H1 (cell line): ENCODE measurements at regions not wholly inside any gene's neighbourhood (a gene's known extent, or its start where the extent isn't known, plus 50 kb on each side); places are given as distances from the start of the nearest gene placed in this dataset.

Experiments
- CTCF ChIA-PET: fragments of 300-600 bp; sonication (Branson Sonifier 250); formaldehyde crosslinking; loops from one replicate; lab custom pipeline; 2021; ENCODE audit not compliant: partially characterized antibody; lab: Charles Lee
- POLR2A ChIA-PET: fragments of 300-600 bp; sonication (Branson Sonifier 250); formaldehyde crosslinking; loops from one replicate; lab custom pipeline; 2021; ENCODE audit warnings: inconsistent platforms; ENCODE audit not compliant: partially characterized antibody; lab: Charles Lee
- DNase-seq, 2 experiments: peaks; one replicate each; pipeline versions ENCODE4 v3.0.0 to v3.0.0-alpha.2; 2010 to 2022; ENCODE audit warnings: low spot score in 2 of 2, low read depth in 1 of 2, mixed read lengths in 1 of 2
- FAIRE-seq: peaks from 2 replicates; lab custom pipeline; 2011; peaks lifted over from hg19 to GRCh38; lab: Jason Lieb, UNC
- H2AFZ ChIP-seq: 2 replicates; pipeline ENCODE4 v1.8.1; 2012; ENCODE audit warnings: low read length, inconsistent platforms
- H2AK5ac ChIP-seq: 2 replicates; pipeline ENCODE4 v1.6.1; 2013; ENCODE audit warnings: low read depth, low read length
- H2BK120ac ChIP-seq: replicated peaks from 2 replicates; pipeline ENCODE3; 2013; ENCODE audit warnings: low read depth, low read length, inconsistent platforms
- H2BK12ac ChIP-seq: 2 replicates; pipeline ENCODE4 v1.6.1; 2013; ENCODE audit warnings: low read depth, low read length
- H2BK15ac ChIP-seq: 2 replicates; pipeline ENCODE4 v1.6.1; 2013; ENCODE audit warnings: low read length
- H2BK20ac ChIP-seq: 2 replicates; pipeline ENCODE4 v1.6.1; 2013; ENCODE audit warnings: low read length
- H2BK5ac ChIP-seq: 2 replicates; pipeline ENCODE4 v1.6.1; 2013; ENCODE audit warnings: low read depth, low read length
- H3K14ac ChIP-seq: 2 replicates; pipeline ENCODE4 v1.6.1; 2013; ENCODE audit warnings: inconsistent platforms; ENCODE audit not compliant: insufficient read length
- H3K18ac ChIP-seq: 2 replicates; pipeline ENCODE4 v1.6.1; 2013; ENCODE audit warnings: low read length; ENCODE audit errors: extremely low read depth
- H3K23ac ChIP-seq: 2 replicates; pipeline ENCODE4 v1.6.1; 2013; ENCODE audit warnings: inconsistent platforms; ENCODE audit not compliant: insufficient read length
- H3K23me2 ChIP-seq: 2 replicates; pipeline ENCODE4 v1.6.1; 2013; ENCODE audit warnings: low read depth, low read length
- H3K27ac ChIP-seq: 2 replicates; pipeline ENCODE4 v1.6.1; 2011; ENCODE audit warnings: low read depth, low read length, inconsistent platforms
- H3K27me3 ChIP-seq, 4 experiments: replicated peaks in 1 of 4; 1 replicate in 1 of 4; 2 replicates in 3 of 4; pipeline versions ENCODE4 v1.6.1 to v1.8.1; 2011 to 2013; ENCODE audit warnings: low read length in 3 of 4, mild to moderate bottlenecking in 3 of 4, inconsistent platforms in 2 of 4, mixed read lengths in 2 of 4, moderate library complexity in 1 of 4; ENCODE audit not compliant: control insufficient read depth in 3 of 4, insufficient read depth in 3 of 4; ENCODE audit errors: extremely low read depth in 1 of 4
- H3K36me3 ChIP-seq, 4 experiments: 2 replicates each; pipeline versions ENCODE4 v1.6.1 to v1.8.1; 2011 to 2013; ENCODE audit warnings: mild to moderate bottlenecking in 4 of 4, low read length in 3 of 4, moderate library complexity in 2 of 4, control low read depth in 1 of 4, inconsistent platforms in 1 of 4; ENCODE audit not compliant: insufficient read depth in 4 of 4, control insufficient read depth in 2 of 4
- H3K4ac ChIP-seq: replicated peaks from 2 replicates; pipeline ENCODE3; 2013; ENCODE audit warnings: low read length, low read depth, mixed read lengths, inconsistent platforms; ENCODE audit not compliant: insufficient read length
- H3K4me1 ChIP-seq, 4 experiments: replicated peaks in 1 of 4; 1 replicate in 1 of 4; 2 replicates in 3 of 4; pipeline versions ENCODE4 v1.6.1 to v1.8.1; 2011 to 2013; ENCODE audit warnings: low read length in 3 of 4, inconsistent platforms in 2 of 4, mixed read lengths in 1 of 4; ENCODE audit not compliant: insufficient read depth in 4 of 4, control insufficient read depth in 3 of 4
- H3K4me2 ChIP-seq, 2 experiments: 2 replicates each; pipeline versions ENCODE4 v1.6.1 to v1.8.1; 2011 to 2013; ENCODE audit warnings: low read depth in 2 of 2, low read length in 2 of 2, control low read depth in 1 of 2, inconsistent platforms in 1 of 2, mild to moderate bottlenecking in 1 of 2; ENCODE audit not compliant: insufficient read depth in 1 of 2
- H3K4me3 ChIP-seq, 4 experiments: fragments of 200-600, 300-600 bp in 1 of 4; sonication (generic), shearing (Covaris generic), sonication (Bioruptor Twin) in 1 of 4; 2 replicates each; pipeline versions ENCODE4 v1.5.1 to v1.8.1; 2011 to 2016; ENCODE audit warnings: low read length in 4 of 4, low read depth in 3 of 4, control low read depth in 2 of 4, inconsistent platforms in 2 of 4, mild to moderate bottlenecking in 2 of 4, mixed read lengths in 1 of 4, moderate library complexity in 1 of 4; ENCODE audit not compliant: insufficient read depth in 2 of 4; ENCODE audit errors: extremely low read depth in 1 of 4
- H3K56ac ChIP-seq: replicated peaks from 2 replicates; pipeline ENCODE3; 2013; ENCODE audit warnings: low read depth, mild to moderate bottlenecking, mixed read lengths, low read length, inconsistent platforms; ENCODE audit not compliant: insufficient read length
- H3K79me1 ChIP-seq: 2 replicates; pipeline ENCODE4 v1.6.1; 2013; ENCODE audit warnings: low read depth, low read length, control low read depth
- H3K79me2 ChIP-seq, 2 experiments: 2 replicates each; pipeline versions ENCODE4 v1.6.1 to v1.8.1; 2012 to 2013; ENCODE audit warnings: low read length in 2 of 2, mild to moderate bottlenecking in 2 of 2, inconsistent platforms in 1 of 2; ENCODE audit not compliant: insufficient read depth in 2 of 2, control insufficient read depth in 1 of 2
- H3K9ac ChIP-seq, 4 experiments: replicated peaks in 1 of 4; 1 replicate in 1 of 4; 2 replicates in 3 of 4; pipeline versions ENCODE4 v1.6.1 to v1.8.1; 2011 to 2013; ENCODE audit warnings: low read depth in 3 of 4, low read length in 3 of 4, control low read depth in 2 of 4, mild to moderate bottlenecking in 2 of 4, moderate library complexity in 2 of 4, inconsistent platforms in 1 of 4; ENCODE audit errors: extremely low read depth in 1 of 4
- H3K9me3 ChIP-seq, 2 experiments: 2 replicates each; pipeline versions ENCODE4 v1.6.1 to v1.8.1; 2012 to 2013; ENCODE audit warnings: mild to moderate bottlenecking in 2 of 2, moderate library complexity in 2 of 2, control low read depth in 1 of 2, inconsistent platforms in 1 of 2, low read depth in 1 of 2, low read length in 1 of 2, mixed read lengths in 1 of 2; ENCODE audit not compliant: insufficient read depth in 2 of 2
- H4K20me1 ChIP-seq, 2 experiments: replicated peaks in 1 of 2; 2 replicates each; pipeline versions ENCODE3 to v1.8.1; 2011 to 2013; ENCODE audit warnings: inconsistent platforms in 2 of 2, low read length in 2 of 2, mild to moderate bottlenecking in 1 of 2; ENCODE audit not compliant: insufficient read depth in 2 of 2, control insufficient read depth in 1 of 2
- H4K5ac ChIP-seq: 2 replicates; pipeline ENCODE4 v1.6.1; 2013; ENCODE audit warnings: low read length, low read depth, mixed read lengths, inconsistent platforms; ENCODE audit not compliant: insufficient read length
- H4K8ac ChIP-seq: 2 replicates; pipeline ENCODE4 v1.8.0; 2013; ENCODE audit warnings: mild to moderate bottlenecking, moderate library complexity, low read length, inconsistent platforms; ENCODE audit not compliant: insufficient read depth; ENCODE audit errors: extremely low read depth
- H4K91ac ChIP-seq: replicated peaks from 2 replicates; pipeline ENCODE3; 2013; ENCODE audit warnings: low read length, mixed read lengths, inconsistent platforms; ENCODE audit not compliant: insufficient read length
- POLR2A ChIP-seq, 2 experiments: IDR thresholded peaks; 1 replicate in 1 of 2; 2 replicates in 1 of 2; pipeline ENCODE4 v1.6.1; 2011; ENCODE audit warnings: low read depth in 2 of 2, low read length in 2 of 2, mild to moderate bottlenecking in 2 of 2; ENCODE audit errors: control extremely low read depth in 1 of 2
- TBP ChIP-seq: IDR thresholded peaks from 2 replicates; pipeline ENCODE4 v1.6.1; 2011; ENCODE audit warnings: low read depth, low read length, improper control_type of control experiment
- YY1 ChIP-seq: IDR thresholded peaks from 2 replicates; pipeline ENCODE4 v1.6.1; 2011; ENCODE audit warnings: low read depth, mild to moderate bottlenecking, low read length
- WGBS, 2 experiments: shearing (Covaris generic) in 1 of 2; methylation state at CpG; one replicate each; pipeline versions ENCODE4 v1.1.6 to v1.1.7; 2013 to 2015; ENCODE audit warnings: low lambda C conversion rate in 2 of 2, mixed read lengths in 2 of 2, inconsistent platforms in 1 of 2, low coverage in 1 of 2, missing lambda C conversion rate in 1 of 2; ENCODE audit not compliant: insufficient replicate concordance in 2 of 2, insufficient coverage in 1 of 2, insufficient read length in 1 of 2; ENCODE audit errors: extremely low coverage in 1 of 2, missing lambda C conversion rate in 1 of 2; 5-methylcytosine and 5-hydroxymethylcytosine counted together
- TF ChIP-seq, protein P1 (sequence below), 3 experiments: IDR thresholded peaks; 1 replicate in 2 of 3; 2 replicates in 1 of 3; pipeline versions ENCODE4 v1.5.1 to v1.6.1; 2011; ENCODE audit warnings: low read length in 3 of 3, mild to moderate bottlenecking in 3 of 3, inconsistent platforms in 2 of 3, low read depth in 1 of 3, moderate library complexity in 1 of 3; ENCODE audit not compliant: insufficient read depth in 1 of 3; ENCODE audit errors: control extremely low read depth in 1 of 3
- TF ChIP-seq, protein P2 (sequence below): IDR thresholded peaks from 2 replicates; pipeline ENCODE4 v1.6.1; 2011; ENCODE audit warnings: low read depth, mild to moderate bottlenecking, low read length; ENCODE audit not compliant: insufficient read depth

DNA sequence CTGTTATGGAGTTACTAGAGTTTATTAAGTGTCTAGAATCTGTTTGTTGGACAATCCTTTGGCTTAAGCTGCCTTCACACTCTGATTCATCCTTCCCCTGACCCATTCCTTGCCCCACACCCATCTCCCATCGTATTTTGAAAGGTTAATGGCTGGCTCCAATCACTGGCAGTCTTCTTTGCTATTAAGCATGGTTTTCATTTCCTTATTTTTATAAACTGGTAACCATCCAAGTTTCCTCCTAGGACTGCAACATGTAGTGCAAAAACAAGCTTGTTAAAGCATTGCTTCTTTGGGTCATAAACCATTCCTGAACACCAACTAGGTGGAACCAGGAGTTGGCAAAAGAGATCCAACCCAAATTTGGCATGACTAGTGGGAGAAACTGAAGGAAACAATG is 148.4 kb downstream of the DTWD1 start:
- Histone ChIP-seq H4K5ac (no peak overlapping the region), H2AK5ac (no peak overlapping the region), H2BK12ac (no peak overlapping the region), H3K79me2 (no peaks in the 10 kb centered on the region), H3K4ac (no peak overlapping the region), H2BK20ac (no peak overlapping the region), H2BK15ac (no peak overlapping the region), H3K9ac (no peak overlapping the region), H2AFZ (no peak overlapping the region), H3K23me2 (no peaks in the 10 kb centered on the region), H3K14ac (no peak overlapping the region), H3K4me2 (no peak overlapping the region), H3K4me3 (no peak overlapping the region), H4K8ac (no peak overlapping the region), H4K91ac (no peak overlapping the region), H3K36me3 (no peaks in the 10 kb centered on the region), H3K56ac (no peak overlapping the region), H3K4me1 (no peaks in the 10 kb centered on the region), H3K9me3 (no peaks in the 10 kb centered on the region), H3K27me3 (no peaks in the 10 kb centered on the region), H4K20me1 (no peaks in the 10 kb centered on the region), H3K79me1 (no peaks in the 10 kb centered on the region), H3K18ac (no peak overlapping the region), H3K27ac (no peak overlapping the region), H2BK5ac (no peak overlapping the region), H2BK120ac (no peak overlapping the region), H3K23ac (no peak overlapping the region)
- TF ChIP-seq TBP = no peak
- no peak for TF ChIP-seq YY1
- TF ChIP-seq, protein P1, sequence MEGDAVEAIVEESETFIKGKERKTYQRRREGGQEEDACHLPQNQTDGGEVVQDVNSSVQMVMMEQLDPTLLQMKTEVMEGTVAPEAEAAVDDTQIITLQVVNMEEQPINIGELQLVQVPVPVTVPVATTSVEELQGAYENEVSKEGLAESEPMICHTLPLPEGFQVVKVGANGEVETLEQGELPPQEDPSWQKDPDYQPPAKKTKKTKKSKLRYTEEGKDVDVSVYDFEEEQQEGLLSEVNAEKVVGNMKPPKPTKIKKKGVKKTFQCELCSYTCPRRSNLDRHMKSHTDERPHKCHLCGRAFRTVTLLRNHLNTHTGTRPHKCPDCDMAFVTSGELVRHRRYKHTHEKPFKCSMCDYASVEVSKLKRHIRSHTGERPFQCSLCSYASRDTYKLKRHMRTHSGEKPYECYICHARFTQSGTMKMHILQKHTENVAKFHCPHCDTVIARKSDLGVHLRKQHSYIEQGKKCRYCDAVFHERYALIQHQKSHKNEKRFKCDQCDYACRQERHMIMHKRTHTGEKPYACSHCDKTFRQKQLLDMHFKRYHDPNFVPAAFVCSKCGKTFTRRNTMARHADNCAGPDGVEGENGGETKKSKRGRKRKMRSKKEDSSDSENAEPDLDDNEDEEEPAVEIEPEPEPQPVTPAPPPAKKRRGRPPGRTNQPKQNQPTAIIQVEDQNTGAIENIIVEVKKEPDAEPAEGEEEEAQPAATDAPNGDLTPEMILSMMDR (IDR thresholded peaks at IDR 0.05; ENCODE audit: control extremely low read depth in 1 of 3, insufficient read depth in 1 of 3, low read depth in 1 of 3, low read length in 3 of 3) = no peak
- TF ChIP-seq, protein P2, sequence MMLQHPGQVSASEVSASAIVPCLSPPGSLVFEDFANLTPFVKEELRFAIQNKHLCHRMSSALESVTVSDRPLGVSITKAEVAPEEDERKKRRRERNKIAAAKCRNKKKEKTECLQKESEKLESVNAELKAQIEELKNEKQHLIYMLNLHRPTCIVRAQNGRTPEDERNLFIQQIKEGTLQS = no peak
- TF ChIP-seq POLR2A (IDR thresholded peaks at IDR 0.05; ENCODE audit: control extremely low read depth in 1 of 2, low read depth in 2 of 2, low read length in 2 of 2) = no peak
- ChIA-PET POLR2A (interaction anchor here (0.7 kb wide), 1 partner anchor 30 kb away, joined by 4 read pairs; no protein-coding TSS in a partner anchor), CTCF (no interaction called here)
- 71% methylated on average over 1 of the region's 1 CpG; no CpG with 5 or more reads in 1 of the 2 experiments for WGBS, 2 experiments
- DNase-seq (no peak), FAIRE-seq (no peak)
